ENCODE measurements at regions not wholly inside any gene's neighbourhood (a gene's known extent, or its start where the extent isn't known, plus 50 kb on each side); places are given as distances from the start of the nearest gene placed in this dataset.

- no peak for TF ChIP-seq CTCF (conservative IDR thresholded peaks at IDR 0.05; ENCODE audit: low read length)
- TF ChIP-seq EZH2phosphoT487 (IDR thresholded peaks at IDR 0.05; ENCODE audit: borderline replicate concordance) = no peak
Observed at GRCh38 chr2:126253669-126254068, 402.3 kb upstream of the GYPC start.

All from Loucy (cell line).